GM23248 (cell line): ENCODE measurements at regions not wholly inside any gene's neighbourhood (a gene's known extent, or its start where the extent isn't known, plus 50 kb on each side); places are given as distances from the start of the nearest gene placed in this dataset.

Experiments used
- EZH2 ChIP-seq: fragments of 200-600 bp; sonication (generic); IDR thresholded peaks from 2 replicates; pipeline ENCODE4 v1.6.1; 2018; ENCODE audit warnings: antibody characterized with exemption, mild to moderate bottlenecking; ENCODE audit not compliant: insufficient read depth, poor library complexity, severe bottlenecking
- EZH2phosphoT487 ChIP-seq: fragments of 200-600 bp; sonication (generic); IDR thresholded peaks from 2 replicates; pipeline ENCODE4 v1.6.1; 2018; ENCODE audit warnings: antibody characterized with exemption, moderate library complexity, mild to moderate bottlenecking, low read depth; ENCODE audit not compliant: insufficient read depth

GRCh38 chr14:48473944-48474343 lies 798.5 kb upstream of the MDGA2 start:
- no peak for TF ChIP-seq EZH2
- TF ChIP-seq EZH2phosphoT487 = no peak
